GM12878 (cell line): ENCODE measurements at regions not wholly inside any gene's neighbourhood (a gene's known extent, or its start where the extent isn't known, plus 50 kb on each side); places are given as distances from the start of the nearest gene placed in this dataset.

Experiments used
- ATAC-seq: fragments of 200-7000 bp; cut with Tn5 transposase; 3 replicates; pipeline ENCODE4 v1.9.1; 2020; ENCODE audit warnings: mild to moderate bottlenecking, moderate library complexity
- BruUV-seq: library from RNA; stranded (reverse); fragments of 400-500 nt; replicated peaks from 2 replicates; lab custom pipeline; 2021; lab: Mats Ljungman, UMichigan
- CTCF ChIA-PET: fragments of 300-600 bp; sonication (Branson Sonifier 250); formaldehyde crosslinking; extraction: SDS; loops from one replicate; lab custom pipeline; 2021; ENCODE audit warnings: inconsistent platforms; lab: Yijun Ruan, JAX
- POLR2A ChIA-PET: fragments of 350-600 bp; formaldehyde crosslinking; extraction: SDS; loops from one replicate; lab custom pipeline; 2021; ENCODE audit warnings: inconsistent platforms; lab: Charles Lee
- RAD21 ChIA-PET: fragments of 300-600 bp; sonication (Branson Sonifier 250); formaldehyde crosslinking; loops from one replicate; lab custom pipeline; 2023; ENCODE audit warnings: antibody characterized with exemption; ENCODE audit not compliant: unreplicated experiment; lab: Charles Lee
- SMC1A ChIA-PET: fragments of 300-600 bp; sonication (Branson Sonifier 250); formaldehyde crosslinking; loops from one replicate; lab custom pipeline; 2023; ENCODE audit not compliant: unreplicated experiment, uncharacterized antibody; lab: Charles Lee
- DNase-seq: peaks from one replicate; pipeline ENCODE4 v3.0.0-alpha.2; 2011; ENCODE audit warnings: low read depth, low spot score
- FAIRE-seq: peaks from 3 replicates; lab custom pipeline; 2011; peaks lifted over from hg19 to GRCh38; lab: Jason Lieb, UNC
- H2AFZ ChIP-seq: 2 replicates; pipeline ENCODE4 v1.6.0; 2011; ENCODE audit warnings: low read depth, low read length, control low read depth; ENCODE audit not compliant: control insufficient read depth
- H3K27ac ChIP-seq: 2 replicates; pipeline ENCODE4 v1.5.1; 2011; ENCODE audit warnings: control low read depth; ENCODE audit not compliant: control insufficient read depth, insufficient read depth
- H3K27me3 ChIP-seq, 2 experiments: replicated peaks in 1 of 2; 2 replicates each; pipeline versions ENCODE4 v1.6.0 to v1.6.1; 2011; ENCODE audit warnings: low read length in 1 of 2; ENCODE audit not compliant: control insufficient read depth in 2 of 2, insufficient read depth in 2 of 2
- H3K36me3 ChIP-seq, 2 experiments: 2 replicates each; pipeline ENCODE4 v1.5.1; 2011; ENCODE audit warnings: low read length in 1 of 2; ENCODE audit not compliant: control insufficient read depth in 2 of 2, insufficient read depth in 2 of 2
- H3K4me1 ChIP-seq: 2 replicates; pipeline ENCODE4 v1.6.1; 2011; ENCODE audit warnings: mild to moderate bottlenecking, low read length, moderate library complexity, mixed read lengths; ENCODE audit not compliant: control insufficient read depth, insufficient read depth
- H3K4me2 ChIP-seq: 2 replicates; pipeline ENCODE4 v1.6.0; 2011; ENCODE audit warnings: control low read depth; ENCODE audit not compliant: control insufficient read depth, insufficient read depth
- H3K4me3 ChIP-seq: fragments of 200-600 bp; sonication (generic); 2 replicates; pipeline ENCODE4 v1.5.1; 2016
- H3K79me2 ChIP-seq: 2 replicates; pipeline ENCODE4 v1.6.0; 2011; ENCODE audit warnings: low read length; ENCODE audit not compliant: control insufficient read depth, insufficient read depth
- H3K9ac ChIP-seq: 2 replicates; pipeline ENCODE4 v1.8.0; 2011; ENCODE audit warnings: low read length, control low read depth, mixed read lengths; ENCODE audit not compliant: control insufficient read depth, insufficient read depth
- H3K9me3 ChIP-seq: replicated peaks from 3 replicates; pipeline ENCODE4 v1.5.1; 2011; ENCODE audit warnings: mild to moderate bottlenecking, low read length; ENCODE audit not compliant: control insufficient read depth, insufficient read depth
- H4K20me1 ChIP-seq: 2 replicates; pipeline ENCODE4 v1.6.0; 2011; ENCODE audit not compliant: control insufficient read depth, insufficient read depth
- BCL11A ChIP-seq: IDR thresholded peaks from 2 replicates; pipeline ENCODE4 v1.6.1; 2011; ENCODE audit warnings: low read depth, low read length
- BHLHE40 ChIP-seq, 2 experiments: fragments of 450-650 bp in 1 of 2; IDR thresholded peaks; 2 replicates each; pipeline ENCODE4 v1.6.1; 2011 to 2017; ENCODE audit warnings: low read depth in 2 of 2, borderline replicate concordance in 1 of 2, improper control_type of control experiment in 1 of 2, low read length in 1 of 2, mild to moderate bottlenecking in 1 of 2
- EP300 ChIP-seq, 2 experiments: fragments of 150-350 bp in 1 of 2; IDR thresholded peaks; 2 replicates each; pipeline ENCODE4 v1.6.1; 2011 to 2012; ENCODE audit warnings: low read depth in 2 of 2, low read length in 2 of 2, borderline replicate concordance in 1 of 2, improper control_type of control experiment in 1 of 2, inconsistent platforms in 1 of 2; ENCODE audit not compliant: control insufficient read depth in 1 of 2
- NFXL1 ChIP-seq: fragments of 450-650 bp; IDR thresholded peaks from 2 replicates; pipeline ENCODE4 v1.6.1; 2017; ENCODE audit warnings: antibody characterized with exemption, mild to moderate bottlenecking, borderline replicate concordance
- PML ChIP-seq: IDR thresholded peaks from 2 replicates; pipeline ENCODE4 v1.6.1; 2012; ENCODE audit warnings: low read length, inconsistent platforms
- POLR2AphosphoS5 ChIP-seq: IDR thresholded peaks from 2 replicates; pipeline ENCODE4 v1.6.1; 2011; ENCODE audit warnings: mild to moderate bottlenecking, low read length, inconsistent platforms
- POU2F2 ChIP-seq: IDR thresholded peaks from 3 replicates; pipeline ENCODE4 v1.6.1; 2011; ENCODE audit warnings: low read depth, mild to moderate bottlenecking, low read length, borderline replicate concordance
- RFX5 ChIP-seq: IDR thresholded peaks from 2 replicates; pipeline ENCODE4 v1.6.1; 2011; ENCODE audit warnings: low read depth, low read length, improper control_type of control experiment
- SREBF2 ChIP-seq: IDR thresholded peaks from 2 replicates; pipeline ENCODE4 v1.6.1; 2012; ENCODE audit warnings: mild to moderate bottlenecking, low read length
- SRF ChIP-seq, 2 experiments: IDR thresholded peaks; 2 replicates each; pipeline ENCODE4 v1.6.1; 2011; ENCODE audit warnings: low read depth in 2 of 2, low read length in 2 of 2, mild to moderate bottlenecking in 1 of 2, moderate library complexity in 1 of 2
- TCF12 ChIP-seq: IDR thresholded peaks from 2 replicates; pipeline ENCODE4 v1.6.1; 2011; ENCODE audit warnings: low read depth, mild to moderate bottlenecking, low read length
- ZNF207 ChIP-seq: fragments of 450-650 bp; IDR thresholded peaks from 2 replicates; pipeline ENCODE4 v1.6.1; 2014; ENCODE audit warnings: antibody characterized with exemption, mild to moderate bottlenecking, borderline replicate concordance
- WGBS: methylation state at CpG from one replicate; pipeline ENCODE4 v1.1.6; 2016; ENCODE audit warnings: low lambda C conversion rate; ENCODE audit not compliant: insufficient replicate concordance, insufficient coverage; ENCODE audit errors: missing lambda C conversion rate; 5-methylcytosine and 5-hydroxymethylcytosine counted together
- in situ Hi-C: fragments of 300-500 bp; cut with MboI; formaldehyde crosslinking; loops from 9 replicates; pipeline ENCODE4 v1.14.3; 2018; ENCODE audit warnings: mixed read lengths
- intact Hi-C: fragments of 100-400 bp; cut with micrococcal nuclease; formaldehyde crosslinking; loops from one replicate; pipeline ENCODE4 v1.14.2; 2022; ENCODE audit not compliant: unreplicated experiment
- TF ChIP-seq, protein P1 (sequence below): fragments of 450-650 bp; IDR thresholded peaks from 2 replicates; pipeline ENCODE4 v1.6.1; 2017; ENCODE audit warnings: low read depth, mild to moderate bottlenecking, moderate library complexity
- TF ChIP-seq, protein P2 (sequence below): fragments of 450-650 bp; IDR thresholded peaks from 2 replicates; pipeline ENCODE4 v1.6.1; 2017; ENCODE audit warnings: mild to moderate bottlenecking, moderate library complexity
- TF ChIP-seq, protein P3 (sequence below): fragments of 450-650 bp; formaldehyde crosslinking; IDR thresholded peaks from 2 replicates; pipeline ENCODE4 v1.5.0; 2022; ENCODE audit warnings: mild to moderate bottlenecking, missing genetic modification characterization
- TF ChIP-seq, protein P4 (sequence below): IDR thresholded peaks from 2 replicates; pipeline ENCODE4 v1.6.1; 2012; ENCODE audit warnings: low read depth, low read length, improper control_type of control experiment

DNA sequence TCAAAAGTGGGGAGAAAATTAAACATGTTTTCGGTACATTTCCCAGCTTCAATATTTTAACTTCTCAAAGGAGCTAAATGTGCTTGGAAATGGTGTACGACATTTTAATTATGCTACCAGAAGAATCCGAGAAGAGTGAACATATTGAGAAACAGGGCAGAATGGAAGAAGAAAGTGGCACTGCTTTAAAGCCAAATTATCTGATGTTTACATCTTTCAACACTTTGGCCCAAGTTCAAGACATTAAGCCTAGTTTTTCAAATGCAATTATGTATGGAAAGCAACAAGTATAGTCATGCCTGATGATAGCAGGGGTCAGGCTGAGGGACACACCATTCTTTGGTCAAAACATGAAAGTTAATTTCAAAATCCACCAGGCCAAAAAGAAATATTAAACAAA is 577.9 kb upstream of the ZFP42 start:
- SMC1A ChIA-PET, result no interaction called here
- CTCF ChIA-PET, result interaction anchor here (1.3 kb wide), 1 partner anchor 8 kb away, joined by 3 read pairs; no protein-coding TSS in a partner anchor
- H4K20me1 ChIP-seq, result no peaks in the 10 kb centered on the region
- no peaks in the 10 kb centered on the region for H3K79me2 ChIP-seq
- DNase-seq, result no peak
- 55% methylated on average over 3 of the region's 3 CpGs for WGBS
- H3K36me3 ChIP-seq, result no peaks in the 10 kb centered on the region
- intact Hi-C loops, result no loop called here
- H3K4me3 ChIP-seq, result no peak overlapping the region
- no peak overlapping the region for H3K27ac ChIP-seq
- RAD21 ChIA-PET, result no interaction called here
- no TSS peak for BruUV-seq
- FAIRE-seq, result no peak
- no peaks in the 10 kb centered on the region; the same call in 2 of the 3 replicates for H3K9me3 ChIP-seq
- no peak for ATAC-seq
- no peak overlapping the region for H2AFZ ChIP-seq
- H3K27me3 ChIP-seq, result no peaks in the 10 kb centered on the region
- no peak overlapping the region for H3K4me2 ChIP-seq
- in situ Hi-C loops, result no loop called here
- no peaks in the 10 kb centered on the region for H3K4me1 ChIP-seq
- POLR2A ChIA-PET, result no interaction called here
- H3K9ac ChIP-seq, result no peak overlapping the region
- TF ChIP-seq BCL11A (no peak), SRF (IDR thresholded peaks at IDR 0.05; ENCODE audit: low read depth in 2 of 2, low read length in 2 of 2) (no peak), RFX5 (no peak), BHLHE40 (IDR thresholded peaks at IDR 0.05; ENCODE audit: borderline replicate concordance in 1 of 2, low read depth in 2 of 2, low read length in 1 of 2) (no peak), POLR2AphosphoS5 (no peak), EP300 (IDR thresholded peaks at IDR 0.05; ENCODE audit: borderline replicate concordance in 1 of 2, control insufficient read depth in 1 of 2, low read depth in 2 of 2, low read length in 2 of 2) (no peak), PML (no peak), SREBF2 (no peak), NFXL1 (no peak), ZNF207 (no peak), POU2F2 (no peak), TCF12 (no peak)
- TF ChIP-seq, protein P1, sequence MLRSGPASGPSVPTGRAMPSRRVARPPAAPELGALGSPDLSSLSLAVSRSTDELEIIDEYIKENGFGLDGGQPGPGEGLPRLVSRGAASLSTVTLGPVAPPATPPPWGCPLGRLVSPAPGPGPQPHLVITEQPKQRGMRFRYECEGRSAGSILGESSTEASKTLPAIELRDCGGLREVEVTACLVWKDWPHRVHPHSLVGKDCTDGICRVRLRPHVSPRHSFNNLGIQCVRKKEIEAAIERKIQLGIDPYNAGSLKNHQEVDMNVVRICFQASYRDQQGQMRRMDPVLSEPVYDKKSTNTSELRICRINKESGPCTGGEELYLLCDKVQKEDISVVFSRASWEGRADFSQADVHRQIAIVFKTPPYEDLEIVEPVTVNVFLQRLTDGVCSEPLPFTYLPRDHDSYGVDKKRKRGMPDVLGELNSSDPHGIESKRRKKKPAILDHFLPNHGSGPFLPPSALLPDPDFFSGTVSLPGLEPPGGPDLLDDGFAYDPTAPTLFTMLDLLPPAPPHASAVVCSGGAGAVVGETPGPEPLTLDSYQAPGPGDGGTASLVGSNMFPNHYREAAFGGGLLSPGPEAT, result no peak
- TF ChIP-seq, protein P2, sequence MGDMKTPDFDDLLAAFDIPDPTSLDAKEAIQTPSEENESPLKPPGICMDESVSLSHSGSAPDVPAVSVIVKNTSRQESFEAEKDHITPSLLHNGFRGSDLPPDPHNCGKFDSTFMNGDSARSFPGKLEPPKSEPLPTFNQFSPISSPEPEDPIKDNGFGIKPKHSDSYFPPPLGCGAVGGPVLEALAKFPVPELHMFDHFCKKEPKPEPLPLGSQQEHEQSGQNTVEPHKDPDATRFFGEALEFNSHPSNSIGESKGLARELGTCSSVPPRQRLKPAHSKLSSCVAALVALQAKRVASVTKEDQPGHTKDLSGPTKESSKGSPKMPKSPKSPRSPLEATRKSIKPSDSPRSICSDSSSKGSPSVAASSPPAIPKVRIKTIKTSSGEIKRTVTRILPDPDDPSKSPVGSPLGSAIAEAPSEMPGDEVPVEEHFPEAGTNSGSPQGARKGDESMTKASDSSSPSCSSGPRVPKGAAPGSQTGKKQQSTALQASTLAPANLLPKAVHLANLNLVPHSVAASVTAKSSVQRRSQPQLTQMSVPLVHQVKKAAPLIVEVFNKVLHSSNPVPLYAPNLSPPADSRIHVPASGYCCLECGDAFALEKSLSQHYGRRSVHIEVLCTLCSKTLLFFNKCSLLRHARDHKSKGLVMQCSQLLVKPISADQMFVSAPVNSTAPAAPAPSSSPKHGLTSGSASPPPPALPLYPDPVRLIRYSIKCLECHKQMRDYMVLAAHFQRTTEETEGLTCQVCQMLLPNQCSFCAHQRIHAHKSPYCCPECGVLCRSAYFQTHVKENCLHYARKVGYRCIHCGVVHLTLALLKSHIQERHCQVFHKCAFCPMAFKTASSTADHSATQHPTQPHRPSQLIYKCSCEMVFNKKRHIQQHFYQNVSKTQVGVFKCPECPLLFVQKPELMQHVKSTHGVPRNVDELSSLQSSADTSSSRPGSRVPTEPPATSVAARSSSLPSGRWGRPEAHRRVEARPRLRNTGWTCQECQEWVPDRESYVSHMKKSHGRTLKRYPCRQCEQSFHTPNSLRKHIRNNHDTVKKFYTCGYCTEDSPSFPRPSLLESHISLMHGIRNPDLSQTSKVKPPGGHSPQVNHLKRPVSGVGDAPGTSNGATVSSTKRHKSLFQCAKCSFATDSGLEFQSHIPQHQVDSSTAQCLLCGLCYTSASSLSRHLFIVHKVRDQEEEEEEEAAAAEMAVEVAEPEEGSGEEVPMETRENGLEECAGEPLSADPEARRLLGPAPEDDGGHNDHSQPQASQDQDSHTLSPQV, result no peak
- TF ChIP-seq, protein P3, sequence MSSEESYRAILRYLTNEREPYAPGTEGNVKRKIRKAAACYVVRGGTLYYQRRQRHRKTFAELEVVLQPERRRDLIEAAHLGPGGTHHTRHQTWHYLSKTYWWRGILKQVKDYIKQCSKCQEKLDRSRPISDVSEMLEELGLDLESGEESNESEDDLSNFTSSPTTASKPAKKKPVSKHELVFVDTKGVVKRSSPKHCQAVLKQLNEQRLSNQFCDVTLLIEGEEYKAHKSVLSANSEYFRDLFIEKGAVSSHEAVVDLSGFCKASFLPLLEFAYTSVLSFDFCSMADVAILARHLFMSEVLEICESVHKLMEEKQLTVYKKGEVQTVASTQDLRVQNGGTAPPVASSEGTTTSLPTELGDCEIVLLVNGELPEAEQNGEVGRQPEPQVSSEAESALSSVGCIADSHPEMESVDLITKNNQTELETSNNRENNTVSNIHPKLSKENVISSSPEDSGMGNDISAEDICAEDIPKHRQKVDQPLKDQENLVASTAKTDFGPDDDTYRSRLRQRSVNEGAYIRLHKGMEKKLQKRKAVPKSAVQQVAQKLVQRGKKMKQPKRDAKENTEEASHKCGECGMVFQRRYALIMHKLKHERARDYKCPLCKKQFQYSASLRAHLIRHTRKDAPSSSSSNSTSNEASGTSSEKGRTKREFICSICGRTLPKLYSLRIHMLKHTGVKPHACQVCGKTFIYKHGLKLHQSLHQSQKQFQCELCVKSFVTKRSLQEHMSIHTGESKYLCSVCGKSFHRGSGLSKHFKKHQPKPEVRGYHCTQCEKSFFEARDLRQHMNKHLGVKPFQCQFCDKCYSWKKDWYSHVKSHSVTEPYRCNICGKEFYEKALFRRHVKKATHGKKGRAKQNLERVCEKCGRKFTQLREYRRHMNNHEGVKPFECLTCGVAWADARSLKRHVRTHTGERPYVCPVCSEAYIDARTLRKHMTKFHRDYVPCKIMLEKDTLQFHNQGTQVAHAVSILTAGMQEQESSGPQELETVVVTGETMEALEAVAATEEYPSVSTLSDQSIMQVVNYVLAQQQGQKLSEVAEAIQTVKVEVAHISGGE (CRISPR knock-in tag), result no peak
- TF ChIP-seq, protein P4, sequence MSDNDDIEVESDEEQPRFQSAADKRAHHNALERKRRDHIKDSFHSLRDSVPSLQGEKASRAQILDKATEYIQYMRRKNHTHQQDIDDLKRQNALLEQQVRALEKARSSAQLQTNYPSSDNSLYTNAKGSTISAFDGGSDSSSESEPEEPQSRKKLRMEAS, result no peak
